ENCODE measurements at regions not wholly inside any gene's neighbourhood (a gene's known extent, or its start where the extent isn't known, plus 50 kb on each side); places are given as distances from the start of the nearest gene placed in this dataset.

- H3K4me1 ChIP-seq (ENCODE audit: control insufficient read depth, low read length), result no peaks in the 10 kb centered on the region
- H3K27me3 ChIP-seq (ENCODE audit: control insufficient read depth, low read length), result no peaks in the 10 kb centered on the region
- no peaks in the 10 kb centered on the region for H3F3A ChIP-seq (ENCODE audit: control insufficient read depth, insufficient read depth)
- no peak overlapping the region for H3K4me3 ChIP-seq (ENCODE audit: low read length)
- H3K9me2 ChIP-seq (replicated peaks; ENCODE audit: control insufficient read depth, low read length), result no peaks in the 10 kb centered on the region
- no peaks in the 10 kb centered on the region; the same call in 1 of the 2 replicates for H3K9me3 ChIP-seq (ENCODE audit: control insufficient read depth, insufficient read depth, low read length)
- H4K20me1 ChIP-seq (ENCODE audit: control insufficient read depth, insufficient read depth, low read depth, low read length), result no peaks in the 10 kb centered on the region
- H3K27ac ChIP-seq (ENCODE audit: low read depth, low read length), result no peak overlapping the region
- TF ChIP-seq EZH2phosphoT487 (IDR thresholded peaks at IDR 0.05; ENCODE audit: borderline replicate concordance, low read length) (no peak), CTCF (IDR thresholded peaks at IDR 0.05; ENCODE audit: low read depth, low read length, poor library complexity, severe bottlenecking) (no peak)
- no peaks in the 10 kb centered on the region for H3K79me2 ChIP-seq (ENCODE audit: control insufficient read depth, low read length)
- H3K4me2 ChIP-seq (ENCODE audit: low read length), result no peak overlapping the region
- H3K36me3 ChIP-seq (ENCODE audit: control insufficient read depth, low read length), result no peaks in the 10 kb centered on the region
These were observed 865.4 kb downstream of the LTN1 start for GRCh38 chr21:28127175-28127785.

- H3K36me3 ChIP-seq (ENCODE audit: control insufficient read depth, low read length), result no peaks in the 10 kb centered on the region
- H3K4me2 ChIP-seq (ENCODE audit: low read length), result no peak overlapping the region
- TF ChIP-seq EZH2phosphoT487 (IDR thresholded peaks at IDR 0.05; ENCODE audit: borderline replicate concordance, low read length) (no peak), CTCF (IDR thresholded peaks at IDR 0.05; ENCODE audit: low read depth, low read length, poor library complexity, severe bottlenecking) (no peak)
- no peak overlapping the region for H3K27ac ChIP-seq (ENCODE audit: low read depth, low read length)
- H4K20me1 ChIP-seq (ENCODE audit: control insufficient read depth, insufficient read depth, low read depth, low read length), result no peaks in the 10 kb centered on the region
- H3K27me3 ChIP-seq (ENCODE audit: control insufficient read depth, low read length), result no peaks in the 10 kb centered on the region
- H3K4me1 ChIP-seq (ENCODE audit: control insufficient read depth, low read length), result no peaks in the 10 kb centered on the region
- H3K79me2 ChIP-seq (ENCODE audit: control insufficient read depth, low read length), result no peaks in the 10 kb centered on the region
- H3K9me2 ChIP-seq (replicated peaks; ENCODE audit: control insufficient read depth, low read length), result no peaks in the 10 kb centered on the region
- no peaks in the 10 kb centered on the region; the same call in 1 of the 2 replicates for H3K9me3 ChIP-seq (ENCODE audit: control insufficient read depth, insufficient read depth, low read length)
- H3K4me3 ChIP-seq (ENCODE audit: low read length), result no peak overlapping the region
- H3F3A ChIP-seq (ENCODE audit: control insufficient read depth, insufficient read depth), result no peaks in the 10 kb centered on the region
These were observed 866.0 kb downstream of the LTN1 start for GRCh38 chr21:28126521-28127174.

- H3K9me3 ChIP-seq (ENCODE audit: control insufficient read depth, insufficient read depth, low read length), result no peaks in the 10 kb centered on the region
- H4K20me1 ChIP-seq (ENCODE audit: control insufficient read depth, insufficient read depth, low read depth, low read length), result no peaks in the 10 kb centered on the region
- no peaks in the 10 kb centered on the region for H3K36me3 ChIP-seq (ENCODE audit: control insufficient read depth, low read length)
- no peak overlapping the region for H3K4me2 ChIP-seq (ENCODE audit: low read length)
- no peaks in the 10 kb centered on the region for H3K27me3 ChIP-seq (ENCODE audit: control insufficient read depth, low read length)
- no peaks in the 10 kb centered on the region for H3K4me1 ChIP-seq (ENCODE audit: control insufficient read depth, low read length)
- no peak overlapping the region for H3K4me3 ChIP-seq (ENCODE audit: low read length)
- H3F3A ChIP-seq (ENCODE audit: control insufficient read depth, insufficient read depth), result no peaks in the 10 kb centered on the region
- H3K9me2 ChIP-seq (replicated peaks; ENCODE audit: control insufficient read depth, low read length), result no peaks in the 10 kb centered on the region
- H3K27ac ChIP-seq (ENCODE audit: low read depth, low read length), result no peak overlapping the region
- no peak for TF ChIP-seq EZH2phosphoT487 (IDR thresholded peaks at IDR 0.05; ENCODE audit: borderline replicate concordance, low read length)
- TF ChIP-seq CTCF (IDR thresholded peaks at IDR 0.05; ENCODE audit: low read depth, low read length, poor library complexity, severe bottlenecking), result no peak
- H3K79me2 ChIP-seq (ENCODE audit: control insufficient read depth, low read length), result no peaks in the 10 kb centered on the region
These were observed 868.1 kb downstream of the LTN1 start for GRCh38 chr21:28124541-28124940.
